SK-N-SH (cell line): ENCODE measurements at regions not wholly inside any gene's neighbourhood (a gene's known extent, or its start where the extent isn't known, plus 50 kb on each side); places are given as distances from the start of the nearest gene placed in this dataset.

Experiments
- CTCF ChIA-PET: fragments of 300-600, 350-600 bp; formaldehyde crosslinking; extraction: SDS; loops from one replicate; lab custom pipeline; 2021; lab: Yijun Ruan, JAX
- POLR2A ChIA-PET: fragments of 350-600 bp; sonication (Branson Sonifier 250); formaldehyde crosslinking; extraction: SDS; loops from one replicate; lab custom pipeline; 2020; ENCODE audit warnings: antibody characterized with exemption, inconsistent platforms; lab: Yijun Ruan, JAX
- DNase-seq: peaks from one replicate; pipeline ENCODE4 v3.0.0; 2012
- H2AFZ ChIP-seq: fragments of 200-600 bp; sonication (generic); 2 replicates; pipeline ENCODE4 v1.8.1; 2016; ENCODE audit warnings: antibody characterized with exemption, mild to moderate bottlenecking, low read depth
- H3F3A ChIP-seq: fragments of 200-600 bp; sonication (generic); replicated peaks from 2 replicates; pipeline ENCODE3; 2016; ENCODE audit warnings: antibody characterized with exemption, mild to moderate bottlenecking; ENCODE audit not compliant: insufficient read depth
- H3K27ac ChIP-seq, 2 experiments: fragments of 200-500 bp in 1 of 2; fragments of 200-600 bp in 1 of 2; sonication (Bioruptor generic) in 1 of 2; sonication (generic), shearing (Covaris generic) in 1 of 2; 2 replicates each; pipeline versions ENCODE4 v1.5.1 to v1.6.1; 2014 to 2016; ENCODE audit warnings: low read depth in 2 of 2, inconsistent platforms in 1 of 2, low read length in 1 of 2, mild to moderate bottlenecking in 1 of 2, mixed read lengths in 1 of 2
- H3K27me3 ChIP-seq: fragments of 200-600 bp; sonication (generic), shearing (Covaris generic); 2 replicates; pipeline ENCODE4 v1.6.1; 2016; ENCODE audit warnings: mixed run types; ENCODE audit not compliant: insufficient read depth
- H3K36me3 ChIP-seq, 2 experiments: fragments of 200-500 bp in 1 of 2; fragments of 200-600 bp in 1 of 2; sonication (Bioruptor generic) in 1 of 2; sonication (generic) in 1 of 2; replicated peaks in 1 of 2; 2 replicates each; pipeline versions ENCODE3 to v1.5.1; 2014 to 2016; ENCODE audit warnings: low read length in 1 of 2, mild to moderate bottlenecking in 1 of 2; ENCODE audit not compliant: insufficient read depth in 2 of 2, control insufficient read depth in 1 of 2
- H3K4me1 ChIP-seq, 2 experiments: fragments of 200-500 bp in 1 of 2; fragments of 200-600 bp in 1 of 2; sonication (Bioruptor generic) in 1 of 2; sonication (generic), shearing (Covaris generic) in 1 of 2; 2 replicates each; pipeline versions ENCODE4 v1.5.1 to v1.6.1; 2014 to 2016; ENCODE audit warnings: low read depth in 1 of 2, low read length in 1 of 2, mixed run types in 1 of 2; ENCODE audit not compliant: insufficient read depth in 2 of 2, control insufficient read depth in 1 of 2
- H3K4me2 ChIP-seq: fragments of 200-600 bp; sonication (generic), shearing (Covaris generic); 2 replicates; pipeline ENCODE4 v1.6.1; 2017; ENCODE audit warnings: mixed run types
- H3K4me3 ChIP-seq, 2 experiments: fragments of 200-500 bp in 1 of 2; fragments of 200-600 bp in 1 of 2; sonication (Bioruptor generic) in 1 of 2; sonication (generic), shearing (Covaris generic) in 1 of 2; 2 replicates each; pipeline versions ENCODE4 v1.5.1 to v1.8.1; 2014 to 2016; ENCODE audit warnings: low read depth in 2 of 2, inconsistent platforms in 1 of 2, low read length in 1 of 2, mild to moderate bottlenecking in 1 of 2, mixed read lengths in 1 of 2, moderate library complexity in 1 of 2
- H3K79me2 ChIP-seq: fragments of 200-600 bp; sonication (generic); 2 replicates; pipeline ENCODE4 v1.8.1; 2017; ENCODE audit warnings: mild to moderate bottlenecking; ENCODE audit not compliant: insufficient read depth
- H3K9ac ChIP-seq: fragments of 200-600 bp; sonication (generic); 2 replicates; pipeline ENCODE4 v1.6.1; 2017; ENCODE audit warnings: mixed run types
- H3K9me2 ChIP-seq: fragments of 200-600 bp; sonication (generic); 2 replicates; pipeline ENCODE4 v1.6.1; 2017; ENCODE audit warnings: mixed run types
- H3K9me3 ChIP-seq: fragments of 200-600 bp; sonication (generic); 2 replicates; pipeline ENCODE4 v1.6.1; 2017; ENCODE audit warnings: mixed run types, mild to moderate bottlenecking, moderate library complexity
- H4K20me1 ChIP-seq: fragments of 200-600 bp; sonication (generic); 2 replicates; pipeline ENCODE4 v1.6.1; 2017; ENCODE audit warnings: mild to moderate bottlenecking, mixed run types; ENCODE audit not compliant: insufficient read depth
- EZH2phosphoT487 ChIP-seq: fragments of 200-600 bp; sonication (generic); IDR thresholded peaks from 2 replicates; pipeline ENCODE4 v1.6.1; 2017; ENCODE audit warnings: low read depth, mixed run types, mild to moderate bottlenecking, antibody characterized with exemption, moderate library complexity, borderline replicate concordance
- FOXJ3 ChIP-seq: sonication (generic); formaldehyde crosslinking; IDR thresholded peaks from 2 replicates; pipeline ENCODE4 v1.5.1; 2020; ENCODE audit warnings: mild to moderate bottlenecking, missing genetic modification reagents
- FOXM1 ChIP-seq: IDR thresholded peaks from 2 replicates; pipeline ENCODE4 v1.4.0; 2012; ENCODE audit warnings: low read depth, mild to moderate bottlenecking
- GABPA ChIP-seq: IDR thresholded peaks from 2 replicates; pipeline ENCODE4 v1.4.0; 2012; ENCODE audit warnings: low read depth, mild to moderate bottlenecking
- GATA2 ChIP-seq: sonication (generic); formaldehyde crosslinking; IDR thresholded peaks from 2 replicates; pipeline ENCODE4 v1.5.0; 2020; ENCODE audit warnings: mild to moderate bottlenecking, missing genetic modification reagents
- IRF3 ChIP-seq: fragments of 150-350 bp; IDR thresholded peaks from 2 replicates; pipeline ENCODE4 v1.6.1; 2016; ENCODE audit warnings: mild to moderate bottlenecking, low read depth, low read length
- MXI1 ChIP-seq: IDR thresholded peaks from 2 replicates; pipeline ENCODE4 v1.6.1; 2012; ENCODE audit warnings: mild to moderate bottlenecking, low read depth, low read length, improper control_type of control experiment
- NFIC ChIP-seq: IDR thresholded peaks from 2 replicates; pipeline ENCODE4 v1.4.0; 2012; ENCODE audit warnings: borderline replicate concordance
- NRF1 ChIP-seq: IDR thresholded peaks from 2 replicates; pipeline ENCODE4 v1.6.1; 2012; ENCODE audit warnings: low read depth, mild to moderate bottlenecking, low read length
- POLR2AphosphoS5 ChIP-seq: IDR thresholded peaks from 2 replicates; pipeline ENCODE4 v1.6.1; 2012; ENCODE audit warnings: low read depth, low read length
- RAD21 ChIP-seq: IDR thresholded peaks from 2 replicates; pipeline ENCODE4 v1.6.1; 2012; ENCODE audit warnings: mild to moderate bottlenecking, low read length
- RCOR1 ChIP-seq: fragments of 150-350 bp; IDR thresholded peaks from 2 replicates; pipeline ENCODE4 v1.6.1; 2017; ENCODE audit warnings: antibody characterized with exemption, low read length
- RFX5 ChIP-seq: IDR thresholded peaks from 2 replicates; pipeline ENCODE4 v1.6.1; 2012; ENCODE audit warnings: mild to moderate bottlenecking, improper control_type of control experiment, low read length
- TAF1 ChIP-seq: IDR thresholded peaks from 2 replicates; pipeline ENCODE4 v1.6.1; 2012; ENCODE audit warnings: low read depth, mild to moderate bottlenecking, low read length, moderate library complexity, borderline replicate concordance
- TCF12 ChIP-seq: IDR thresholded peaks from 2 replicates; pipeline ENCODE4 v1.4.0; 2012
- YY1 ChIP-seq: IDR thresholded peaks from 2 replicates; pipeline ENCODE4 v1.4.0; 2012; ENCODE audit warnings: low read depth, mild to moderate bottlenecking
- WGBS: methylation state at CpG from one replicate; pipeline ENCODE4 v1.1.6; 2017; ENCODE audit warnings: low lambda C conversion rate; 5-methylcytosine and 5-hydroxymethylcytosine counted together
- TF ChIP-seq, protein P1 (sequence below): IDR thresholded peaks from 2 replicates; pipeline ENCODE4 v1.4.0; 2012; ENCODE audit warnings: low read depth
- TF ChIP-seq, protein P2 (sequence below): IDR thresholded peaks from 2 replicates; pipeline ENCODE4 v1.4.0; 2012; ENCODE audit warnings: low read depth, borderline replicate concordance
- TF ChIP-seq, protein P3 (sequence below): IDR thresholded peaks from 2 replicates; pipeline ENCODE4 v1.4.0; 2012; ENCODE audit warnings: low read depth, borderline replicate concordance

GRCh38 chr12:59040656-59041055 is 120.4 kb upstream of the LRIG3 start (continued):
- TF ChIP-seq NFIC (0 out of 2 replicates have a peak, but pooled peaks have one; percentile 12), NRF1 (no peak)

DNA sequence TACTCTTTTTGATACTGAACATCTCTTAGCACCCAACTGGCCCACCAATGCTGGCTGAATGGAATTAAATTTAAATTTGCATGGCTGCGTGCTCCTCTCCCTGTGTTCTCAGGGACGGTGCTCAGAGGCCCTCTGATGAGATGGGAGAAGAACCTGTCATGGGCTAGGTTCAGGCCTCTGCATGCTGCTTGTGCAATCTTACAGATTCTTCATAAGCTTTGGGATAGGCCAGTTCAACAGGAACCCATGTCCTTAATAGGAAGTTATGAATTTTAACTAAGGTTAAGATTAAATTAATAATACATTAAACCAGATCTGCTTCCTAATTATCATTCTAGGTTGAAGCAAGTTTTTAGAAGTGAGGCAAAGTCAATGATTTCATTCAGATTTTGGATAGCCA is 119.7 kb upstream of the LRIG3 start:
- no peaks in the 10 kb centered on the region for H4K20me1 ChIP-seq
- H3K36me3 ChIP-seq: no peaks in the 10 kb centered on the region
- no peak overlapping the region for H3K4me3 ChIP-seq
- DNase-seq: no peak
- no peak for TF ChIP-seq NRF1
- ChIA-PET CTCF (no interaction called here), POLR2A (no interaction called here)
- H3K4me2 ChIP-seq: peak overlapping the region; percentile 73; the same call in 1 of the 2 replicates
- no peaks in the 10 kb centered on the region for H3K27me3 ChIP-seq
- H3K27ac ChIP-seq: peak overlapping the region in 1 of 2 experiments; percentile 96; a peak in 3 of 4 replicates
- no peak overlapping the region for H2AFZ ChIP-seq
- 100% methylated on average over 2 of the region's 2 CpGs for WGBS
- H3K4me1 ChIP-seq: peaks cover 9 to 20% of the 10 kb centered on the region in 2 experiments
- H3K9ac ChIP-seq: peak overlapping the region; percentile 63; the same call in 1 of the 2 replicates
- no peaks in the 10 kb centered on the region for H3K79me2 ChIP-seq
- no peaks in the 10 kb centered on the region for H3K9me3 ChIP-seq
- peaks cover 32% of the 10 kb centered on the region for H3F3A ChIP-seq
- no peaks in the 10 kb centered on the region for H3K9me2 ChIP-seq

- no peak overlapping the region for H3K27ac ChIP-seq
- 89% methylated on average over 2 of the region's 2 CpGs for WGBS
These were observed 118.7 kb upstream of the LRIG3 start for GRCh38 chr12:59039005-59039404.

More at GRCh38 chr12:59039005-59039404, 118.7 kb upstream of the LRIG3 start:
- H3K79me2 ChIP-seq: no peaks in the 10 kb centered on the region
- peaks cover 32% of the 10 kb centered on the region for H3F3A ChIP-seq
- H3K4me3 ChIP-seq: no peak overlapping the region
- no peak for DNase-seq
- no peak overlapping the region for H3K9ac ChIP-seq
- no peaks in the 10 kb centered on the region for H3K9me3 ChIP-seq
- H3K36me3 ChIP-seq: no peaks in the 10 kb centered on the region
- no peaks in the 10 kb centered on the region for H3K9me2 ChIP-seq
- POLR2A ChIA-PET: no interaction called here
- no peak overlapping the region for H3K4me2 ChIP-seq
- H4K20me1 ChIP-seq: no peaks in the 10 kb centered on the region
- TF ChIP-seq MXI1 (no peak), FOXM1 (no peak), RFX5 (no peak), TAF1 (no peak), GATA2 (no peak), YY1 (no peak), POLR2AphosphoS5 (no peak), EZH2phosphoT487 (no peak), RAD21 (no peak), TCF12 (no peak), RCOR1 (no peak), FOXJ3 (CRISPR knock-in tag) (no peak), GABPA (no peak), IRF3 (no peak)
- TF ChIP-seq, protein P1, sequence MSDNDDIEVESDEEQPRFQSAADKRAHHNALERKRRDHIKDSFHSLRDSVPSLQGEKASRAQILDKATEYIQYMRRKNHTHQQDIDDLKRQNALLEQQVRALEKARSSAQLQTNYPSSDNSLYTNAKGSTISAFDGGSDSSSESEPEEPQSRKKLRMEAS: no peak
- TF ChIP-seq, protein P2, sequence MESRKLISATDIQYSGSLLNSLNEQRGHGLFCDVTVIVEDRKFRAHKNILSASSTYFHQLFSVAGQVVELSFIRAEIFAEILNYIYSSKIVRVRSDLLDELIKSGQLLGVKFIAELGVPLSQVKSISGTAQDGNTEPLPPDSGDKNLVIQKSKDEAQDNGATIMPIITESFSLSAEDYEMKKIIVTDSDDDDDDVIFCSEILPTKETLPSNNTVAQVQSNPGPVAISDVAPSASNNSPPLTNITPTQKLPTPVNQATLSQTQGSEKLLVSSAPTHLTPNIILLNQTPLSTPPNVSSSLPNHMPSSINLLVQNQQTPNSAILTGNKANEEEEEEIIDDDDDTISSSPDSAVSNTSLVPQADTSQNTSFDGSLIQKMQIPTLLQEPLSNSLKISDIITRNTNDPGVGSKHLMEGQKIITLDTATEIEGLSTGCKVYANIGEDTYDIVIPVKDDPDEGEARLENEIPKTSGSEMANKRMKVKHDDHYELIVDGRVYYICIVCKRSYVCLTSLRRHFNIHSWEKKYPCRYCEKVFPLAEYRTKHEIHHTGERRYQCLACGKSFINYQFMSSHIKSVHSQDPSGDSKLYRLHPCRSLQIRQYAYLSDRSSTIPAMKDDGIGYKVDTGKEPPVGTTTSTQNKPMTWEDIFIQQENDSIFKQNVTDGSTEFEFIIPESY: no peak
- TF ChIP-seq, protein P3, sequence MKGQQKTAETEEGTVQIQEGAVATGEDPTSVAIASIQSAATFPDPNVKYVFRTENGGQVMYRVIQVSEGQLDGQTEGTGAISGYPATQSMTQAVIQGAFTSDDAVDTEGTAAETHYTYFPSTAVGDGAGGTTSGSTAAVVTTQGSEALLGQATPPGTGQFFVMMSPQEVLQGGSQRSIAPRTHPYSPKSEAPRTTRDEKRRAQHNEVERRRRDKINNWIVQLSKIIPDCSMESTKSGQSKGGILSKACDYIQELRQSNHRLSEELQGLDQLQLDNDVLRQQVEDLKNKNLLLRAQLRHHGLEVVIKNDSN: no peak
- H2AFZ ChIP-seq: no peak overlapping the region
- H3K27me3 ChIP-seq: no peaks in the 10 kb centered on the region
- CTCF ChIA-PET: interaction anchor here (1.0 kb wide), 1 partner anchor 75 kb away, joined by 3 read pairs; no protein-coding TSS in a partner anchor
- peaks cover 9 to 20% of the 10 kb centered on the region in 2 experiments for H3K4me1 ChIP-seq
